Suprapubic skin (tissue), 3 donors: ENCODE measurements at regions not wholly inside any gene's neighbourhood (a gene's known extent, or its start where the extent isn't known, plus 50 kb on each side); places are given as distances from the start of the nearest gene placed in this dataset.

Experiments
- CTCF ChIP-seq, 2 donors: fragments of 200-600 bp in 1 of 2; fragments of 450-650 bp in 1 of 2; sonication (generic) in 1 of 2; IDR thresholded peaks; one replicate each; pipeline ENCODE4 v1.5.1; 2016 to 2019; ENCODE audit warnings: antibody characterized with exemption in 2 of 2, mild to moderate bottlenecking in 1 of 2, moderate library complexity in 1 of 2
- EP300 ChIP-seq: sonication (generic); formaldehyde crosslinking; IDR thresholded peaks from one replicate; pipeline ENCODE4 v1.6.1; 2017; ENCODE audit warnings: antibody characterized with exemption
- POLR2A ChIP-seq, 2 donors: fragments of 450-650 bp; IDR thresholded peaks; one replicate each; pipeline ENCODE4 v1.6.1; 2017; ENCODE audit warnings: antibody characterized with exemption in 2 of 2, mild to moderate bottlenecking in 2 of 2, moderate library complexity in 2 of 2

GRCh38 chr1:228889289-228889688, 154.0 kb downstream of the RHOU start:
- TF ChIP-seq CTCF (IDR thresholded peaks at IDR 0.05) = no peak
- TF ChIP-seq POLR2A (IDR thresholded peaks at IDR 0.05) = no peak
- TF ChIP-seq EP300 = no peak
